ENCODE measurements at regions not wholly inside any gene's neighbourhood (a gene's known extent, or its start where the extent isn't known, plus 50 kb on each side); places are given as distances from the start of the nearest gene placed in this dataset.

DNA sequence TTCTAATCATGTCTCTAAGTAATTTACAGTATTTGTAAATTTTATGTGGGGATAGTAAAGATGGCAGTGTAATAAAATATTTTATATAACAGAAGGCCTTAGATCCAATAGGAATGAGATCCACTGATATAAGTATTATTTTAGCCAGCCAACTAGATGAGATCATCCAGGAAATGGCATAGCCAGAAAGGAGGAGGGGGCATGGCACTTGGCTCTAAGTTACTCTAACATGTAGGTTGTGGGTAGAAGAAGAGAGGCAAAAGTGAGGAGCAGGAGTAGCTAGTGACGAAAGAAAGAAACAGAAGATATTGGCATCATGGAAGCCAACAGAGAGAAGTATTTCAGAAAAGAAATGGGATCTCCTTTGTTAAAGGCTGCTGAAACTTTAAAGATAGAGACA lies 426.1 kb downstream of the PTPRC start:
- TF ChIP-seq, protein P1, sequence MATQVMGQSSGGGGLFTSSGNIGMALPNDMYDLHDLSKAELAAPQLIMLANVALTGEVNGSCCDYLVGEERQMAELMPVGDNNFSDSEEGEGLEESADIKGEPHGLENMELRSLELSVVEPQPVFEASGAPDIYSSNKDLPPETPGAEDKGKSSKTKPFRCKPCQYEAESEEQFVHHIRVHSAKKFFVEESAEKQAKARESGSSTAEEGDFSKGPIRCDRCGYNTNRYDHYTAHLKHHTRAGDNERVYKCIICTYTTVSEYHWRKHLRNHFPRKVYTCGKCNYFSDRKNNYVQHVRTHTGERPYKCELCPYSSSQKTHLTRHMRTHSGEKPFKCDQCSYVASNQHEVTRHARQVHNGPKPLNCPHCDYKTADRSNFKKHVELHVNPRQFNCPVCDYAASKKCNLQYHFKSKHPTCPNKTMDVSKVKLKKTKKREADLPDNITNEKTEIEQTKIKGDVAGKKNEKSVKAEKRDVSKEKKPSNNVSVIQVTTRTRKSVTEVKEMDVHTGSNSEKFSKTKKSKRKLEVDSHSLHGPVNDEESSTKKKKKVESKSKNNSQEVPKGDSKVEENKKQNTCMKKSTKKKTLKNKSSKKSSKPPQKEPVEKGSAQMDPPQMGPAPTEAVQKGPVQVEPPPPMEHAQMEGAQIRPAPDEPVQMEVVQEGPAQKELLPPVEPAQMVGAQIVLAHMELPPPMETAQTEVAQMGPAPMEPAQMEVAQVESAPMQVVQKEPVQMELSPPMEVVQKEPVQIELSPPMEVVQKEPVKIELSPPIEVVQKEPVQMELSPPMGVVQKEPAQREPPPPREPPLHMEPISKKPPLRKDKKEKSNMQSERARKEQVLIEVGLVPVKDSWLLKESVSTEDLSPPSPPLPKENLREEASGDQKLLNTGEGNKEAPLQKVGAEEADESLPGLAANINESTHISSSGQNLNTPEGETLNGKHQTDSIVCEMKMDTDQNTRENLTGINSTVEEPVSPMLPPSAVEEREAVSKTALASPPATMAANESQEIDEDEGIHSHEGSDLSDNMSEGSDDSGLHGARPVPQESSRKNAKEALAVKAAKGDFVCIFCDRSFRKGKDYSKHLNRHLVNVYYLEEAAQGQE (IDR thresholded peaks at IDR 0.05; ENCODE audit: insufficient replicate concordance, low read depth), result no peak
- TF ChIP-seq CTCF (IDR thresholded peaks at IDR 0.05; ENCODE audit: insufficient read depth, low read length) (no peak), POLR2AphosphoS5 (IDR thresholded peaks at IDR 0.05; ENCODE audit: low read depth) (no peak), SPI1 (IDR thresholded peaks at IDR 0.05; ENCODE audit: borderline replicate concordance, low read depth) (no peak), GABPA (IDR thresholded peaks at IDR 0.05; ENCODE audit: low read depth) (no peak)
- DNase-seq (ENCODE audit: low read depth in 1 of 2, low spot score in 1 of 2), result no peak
- no peaks in the 10 kb centered on the region for H3K27me3 ChIP-seq (ENCODE audit: insufficient read depth, poor library complexity, severe bottlenecking)
- no peak overlapping the region for H3K4me3 ChIP-seq (replicated peaks; ENCODE audit: insufficient read depth, low read length)
- no peak overlapping the region for H3K27ac ChIP-seq (replicated peaks)

- Histone ChIP-seq H3K4me3 (replicated peaks; ENCODE audit: insufficient read depth, low read length) (no peak overlapping the region), H3K27me3 (ENCODE audit: insufficient read depth, poor library complexity, severe bottlenecking) (no peaks in the 10 kb centered on the region), H3K27ac (replicated peaks) (no peak overlapping the region)
- TF ChIP-seq SPI1 (IDR thresholded peaks at IDR 0.05; ENCODE audit: borderline replicate concordance, low read depth), result no peak
- no peak for DNase-seq (ENCODE audit: low read depth in 1 of 2, low spot score in 1 of 2)
Measured at GRCh38 chr1:199067483-199067882, 428.6 kb downstream of the PTPRC start.

- no peak for TF ChIP-seq CTCF (IDR thresholded peaks at IDR 0.05; ENCODE audit: insufficient read depth, low read length)
Measured at GRCh38 chr1:199071080-199071479, 432.2 kb downstream of the PTPRC start.

DNA sequence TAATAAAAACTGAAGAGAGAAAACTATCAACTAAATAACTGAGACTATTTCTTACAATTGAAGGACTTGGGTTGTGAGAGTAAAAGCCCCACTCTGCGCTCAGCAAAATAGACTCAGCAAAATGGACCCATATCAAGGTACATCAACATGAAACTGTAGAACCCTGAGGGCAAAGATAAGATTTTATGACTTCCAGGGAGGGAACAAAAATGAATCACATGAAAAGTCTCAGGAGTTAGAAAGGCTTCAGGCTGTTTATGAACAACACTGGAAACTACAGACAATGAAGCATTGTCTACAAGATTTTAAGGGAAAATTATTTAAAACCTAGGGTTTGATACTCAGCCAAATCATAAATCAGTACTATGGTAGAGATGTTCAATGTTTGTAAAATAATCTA lies 434.3 kb downstream of the PTPRC start:
- Histone ChIP-seq H3K4me3 (replicated peaks; ENCODE audit: insufficient read depth, low read length) (no peak overlapping the region), H3K27me3 (ENCODE audit: insufficient read depth, poor library complexity, severe bottlenecking) (no peaks in the 10 kb centered on the region), H3K27ac (replicated peaks) (no peak overlapping the region)
- DNase-seq (ENCODE audit: low read depth in 1 of 2, low spot score in 1 of 2), result no peak
- TF ChIP-seq CTCF (IDR thresholded peaks at IDR 0.05; ENCODE audit: insufficient read depth, low read length), result no peak
- TF ChIP-seq SPI1 (IDR thresholded peaks at IDR 0.05; ENCODE audit: borderline replicate concordance, low read depth), result no peak
- TF ChIP-seq, protein P1 (IDR thresholded peaks at IDR 0.05; ENCODE audit: insufficient replicate concordance, low read depth), result no peak
- no peak for TF ChIP-seq GABPA (IDR thresholded peaks at IDR 0.05; ENCODE audit: low read depth)

More at GRCh38 chr1:199071080-199071479, 432.2 kb downstream of the PTPRC start:
- Histone ChIP-seq H3K27ac (replicated peaks) (no peak overlapping the region), H3K27me3 (ENCODE audit: insufficient read depth, poor library complexity, severe bottlenecking) (no peaks in the 10 kb centered on the region), H3K4me3 (replicated peaks; ENCODE audit: insufficient read depth, low read length) (no peak overlapping the region)
- DNase-seq (ENCODE audit: low read depth in 1 of 2, low spot score in 1 of 2), result no peak

All from HL-60 (cell line).